ENCODE measurements at regions not wholly inside any gene's neighbourhood (a gene's known extent, or its start where the extent isn't known, plus 50 kb on each side); places are given as distances from the start of the nearest gene placed in this dataset.
"Not testable (repeated sequence)": the region's sequence is repeated elsewhere in the genome, so short reads cannot be mapped to it uniquely, and the experiment has no call there.

DNA sequence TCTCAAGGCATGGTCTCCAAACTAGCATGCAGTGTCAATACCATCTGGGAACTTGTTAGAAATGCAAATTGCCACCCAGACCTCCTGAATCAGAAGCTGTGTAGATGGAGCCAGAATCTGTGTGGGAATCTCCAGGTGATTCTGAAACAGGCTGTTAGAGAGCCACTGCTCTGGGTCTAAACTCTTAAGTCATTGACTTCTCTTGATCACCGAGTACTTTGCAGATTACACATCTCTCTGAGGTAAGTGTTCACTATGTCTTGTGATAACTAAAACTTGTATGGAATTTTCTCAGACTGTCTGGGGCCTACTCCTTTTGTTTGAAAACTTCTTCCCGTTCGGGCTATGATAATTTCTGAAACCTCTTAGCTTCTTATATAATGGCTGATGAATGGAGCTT is 315.6 kb downstream of the EDEM1 start:
- no peak overlapping the region for H3K4me3 Mint-ChIP-seq (ENCODE audit: low read depth, unreplicated experiment)
- DNase-seq: no peak
- intact Hi-C loops (cut with micrococcal nuclease; ENCODE audit: unreplicated experiment): no loop called here
- H3K27me3 Mint-ChIP-seq (ENCODE audit: unreplicated experiment): no peaks in the 10 kb centered on the region
- TF ChIP-seq, protein P1, sequence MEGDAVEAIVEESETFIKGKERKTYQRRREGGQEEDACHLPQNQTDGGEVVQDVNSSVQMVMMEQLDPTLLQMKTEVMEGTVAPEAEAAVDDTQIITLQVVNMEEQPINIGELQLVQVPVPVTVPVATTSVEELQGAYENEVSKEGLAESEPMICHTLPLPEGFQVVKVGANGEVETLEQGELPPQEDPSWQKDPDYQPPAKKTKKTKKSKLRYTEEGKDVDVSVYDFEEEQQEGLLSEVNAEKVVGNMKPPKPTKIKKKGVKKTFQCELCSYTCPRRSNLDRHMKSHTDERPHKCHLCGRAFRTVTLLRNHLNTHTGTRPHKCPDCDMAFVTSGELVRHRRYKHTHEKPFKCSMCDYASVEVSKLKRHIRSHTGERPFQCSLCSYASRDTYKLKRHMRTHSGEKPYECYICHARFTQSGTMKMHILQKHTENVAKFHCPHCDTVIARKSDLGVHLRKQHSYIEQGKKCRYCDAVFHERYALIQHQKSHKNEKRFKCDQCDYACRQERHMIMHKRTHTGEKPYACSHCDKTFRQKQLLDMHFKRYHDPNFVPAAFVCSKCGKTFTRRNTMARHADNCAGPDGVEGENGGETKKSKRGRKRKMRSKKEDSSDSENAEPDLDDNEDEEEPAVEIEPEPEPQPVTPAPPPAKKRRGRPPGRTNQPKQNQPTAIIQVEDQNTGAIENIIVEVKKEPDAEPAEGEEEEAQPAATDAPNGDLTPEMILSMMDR (IDR thresholded peaks at IDR 0.05; ENCODE audit: unreplicated experiment): no peak
- BruUV-seq (replicated peaks): no TSS peak
- H3K27ac Mint-ChIP-seq (ENCODE audit: unreplicated experiment): no peak overlapping the region
- CTCF ChIA-PET: no interaction called here
- H3K4me1 Mint-ChIP-seq (ENCODE audit: low read depth, unreplicated experiment): peaks cover 5% of the 10 kb centered on the region
- peaks cover 12% of the 10 kb centered on the region for H3K9me3 Mint-ChIP-seq (ENCODE audit: low read depth, unreplicated experiment)
- no peaks in the 10 kb centered on the region for H3K36me3 Mint-ChIP-seq (ENCODE audit: insufficient read depth, unreplicated experiment)

DNA sequence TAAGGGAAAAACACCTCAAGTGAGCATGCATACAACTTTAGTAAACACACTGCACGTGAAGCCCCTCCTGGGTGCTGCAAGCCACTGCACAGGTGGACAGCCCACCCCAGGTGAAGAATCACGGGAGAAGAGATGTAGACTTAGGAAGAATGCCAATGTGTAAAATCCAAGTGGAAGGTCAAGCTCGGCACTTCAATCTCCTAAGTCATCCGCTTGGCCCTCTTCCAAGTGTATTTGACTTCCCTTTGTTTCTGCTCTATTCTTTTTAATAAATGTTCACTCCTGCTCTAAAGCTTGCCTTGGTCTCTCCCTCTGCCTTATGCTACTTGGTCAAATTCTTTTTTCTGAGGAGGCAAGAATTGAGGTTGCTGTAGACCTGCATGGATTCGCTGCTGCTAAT is 316.6 kb downstream of the EDEM1 start:
- H3K27me3 Mint-ChIP-seq (ENCODE audit: unreplicated experiment): no peaks in the 10 kb centered on the region
- TF ChIP-seq, protein P1 (IDR thresholded peaks at IDR 0.05; ENCODE audit: unreplicated experiment): no peak
- peaks cover 5% of the 10 kb centered on the region for H3K4me1 Mint-ChIP-seq (ENCODE audit: low read depth, unreplicated experiment)
- intact Hi-C loops (cut with micrococcal nuclease; ENCODE audit: unreplicated experiment): no loop called here
- no TSS peak for BruUV-seq (replicated peaks)
- no peak overlapping the region for H3K27ac Mint-ChIP-seq (ENCODE audit: unreplicated experiment)
- no peaks in the 10 kb centered on the region for H3K36me3 Mint-ChIP-seq (ENCODE audit: insufficient read depth, unreplicated experiment)
- CTCF ChIA-PET: no interaction called here
- no peak for DNase-seq
- peaks cover 14% of the 10 kb centered on the region for H3K9me3 Mint-ChIP-seq (ENCODE audit: low read depth, unreplicated experiment)
- no peak overlapping the region for H3K4me3 Mint-ChIP-seq (ENCODE audit: low read depth, unreplicated experiment)

DNA sequence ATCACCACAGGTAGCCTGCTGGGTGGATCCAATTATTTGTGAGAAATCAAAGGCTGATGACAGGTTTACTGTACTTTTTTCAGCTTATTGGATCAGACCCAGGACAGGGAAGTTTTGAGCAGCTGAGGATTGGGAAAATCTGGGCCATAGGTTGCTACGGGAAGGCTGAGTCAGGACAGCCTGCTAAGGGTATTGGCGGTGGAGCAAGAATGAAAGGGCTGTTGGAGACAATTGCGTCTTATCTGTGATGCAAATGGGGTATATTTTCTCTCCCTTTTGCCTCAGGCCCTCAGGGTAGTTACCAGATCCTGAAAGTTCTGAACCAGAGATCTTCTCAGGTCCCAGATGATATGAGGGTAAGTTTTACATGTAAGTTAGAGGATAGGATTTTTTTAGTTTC is 317.7 kb downstream of the EDEM1 start:
- Mint-ChIP-seq H3K9me3 (ENCODE audit: low read depth, unreplicated experiment) (peaks cover 22% of the 10 kb centered on the region), H3K4me1 (ENCODE audit: low read depth, unreplicated experiment) (peaks cover 5% of the 10 kb centered on the region), H3K27ac (ENCODE audit: unreplicated experiment) (no peak overlapping the region), H3K27me3 (ENCODE audit: unreplicated experiment) (no peaks in the 10 kb centered on the region), H3K4me3 (ENCODE audit: low read depth, unreplicated experiment) (no peak overlapping the region), H3K36me3 (ENCODE audit: insufficient read depth, unreplicated experiment) (no peaks in the 10 kb centered on the region)
- no TSS peak for BruUV-seq (replicated peaks)
- TF ChIP-seq, protein P1 (IDR thresholded peaks at IDR 0.05; ENCODE audit: unreplicated experiment): no peak
- intact Hi-C loops (cut with micrococcal nuclease; ENCODE audit: unreplicated experiment): no loop called here
- DNase-seq: no peak
- CTCF ChIA-PET: no interaction called here

DNA sequence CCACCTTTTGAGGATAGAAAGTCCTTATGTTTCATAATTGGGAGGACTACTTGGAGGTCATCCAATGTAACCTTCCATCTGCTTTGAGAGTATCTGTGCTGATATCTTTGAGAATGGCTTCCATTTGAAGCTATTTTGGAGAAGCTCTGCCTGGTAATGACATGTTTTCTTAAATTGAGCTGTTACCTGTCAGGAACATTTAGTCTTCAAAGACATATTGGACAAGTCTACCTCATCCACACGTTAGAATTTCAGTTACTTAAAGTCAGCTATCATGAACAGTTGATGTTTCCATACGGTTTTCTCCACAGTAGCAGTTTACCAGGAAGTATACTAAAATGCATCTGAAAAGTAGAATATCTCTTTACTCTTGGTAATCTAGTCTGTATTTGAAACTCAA is 318.5 kb downstream of the EDEM1 start:
- TF ChIP-seq, protein P1 (IDR thresholded peaks at IDR 0.05; ENCODE audit: unreplicated experiment): no peak
- H3K4me1 Mint-ChIP-seq (ENCODE audit: low read depth, unreplicated experiment): peaks cover 5% of the 10 kb centered on the region
- DNase-seq: no peak
- H3K27ac Mint-ChIP-seq (ENCODE audit: unreplicated experiment): no peak overlapping the region
- CTCF ChIA-PET: no interaction called here
- no peak overlapping the region for H3K4me3 Mint-ChIP-seq (ENCODE audit: low read depth, unreplicated experiment)
- H3K36me3 Mint-ChIP-seq (ENCODE audit: insufficient read depth, unreplicated experiment): no peaks in the 10 kb centered on the region
- H3K27me3 Mint-ChIP-seq (ENCODE audit: unreplicated experiment): no peaks in the 10 kb centered on the region
- peaks cover 22% of the 10 kb centered on the region for H3K9me3 Mint-ChIP-seq (ENCODE audit: low read depth, unreplicated experiment)
- no TSS peak for BruUV-seq (replicated peaks)
- intact Hi-C loops (cut with micrococcal nuclease; ENCODE audit: unreplicated experiment): no loop called here

DNA sequence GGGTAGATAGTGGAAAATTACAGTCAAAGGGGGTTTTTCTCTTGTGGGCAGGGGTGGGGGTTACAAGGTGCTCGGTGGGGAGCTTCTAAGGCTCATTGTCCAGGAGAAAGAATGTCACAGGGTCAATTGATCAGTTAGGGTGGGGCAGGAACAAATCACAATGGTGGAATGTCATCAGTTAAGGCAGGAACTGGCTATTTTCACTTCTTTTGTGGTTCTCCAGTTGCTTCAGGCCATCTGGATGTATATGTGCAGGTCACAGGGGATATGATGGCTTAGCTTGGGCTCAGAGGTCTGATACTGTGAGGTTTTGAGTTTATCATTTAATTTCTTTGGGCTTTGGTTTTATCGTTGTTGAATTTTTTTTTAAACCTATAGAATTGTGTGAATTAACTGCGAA is 321.4 kb downstream of the EDEM1 start:
- H3K36me3 Mint-ChIP-seq (ENCODE audit: insufficient read depth, unreplicated experiment); H3K4me1 Mint-ChIP-seq (ENCODE audit: low read depth, unreplicated experiment); H3K4me3 Mint-ChIP-seq (ENCODE audit: low read depth, unreplicated experiment); intact Hi-C loops (cut with micrococcal nuclease; ENCODE audit: unreplicated experiment); DNase-seq; BruUV-seq (replicated peaks); CTCF ChIA-PET; H3K27ac Mint-ChIP-seq (ENCODE audit: unreplicated experiment); H3K27me3 Mint-ChIP-seq (ENCODE audit: unreplicated experiment): not testable (repeated sequence)
- peaks cover 20% of the 10 kb centered on the region for H3K9me3 Mint-ChIP-seq (ENCODE audit: low read depth, unreplicated experiment)

Measured in Calu3 (cell line).